ENCODE measurements at regions not wholly inside any gene's neighbourhood (a gene's known extent, or its start where the extent isn't known, plus 50 kb on each side); places are given as distances from the start of the nearest gene placed in this dataset.
"Not testable (repeated sequence)": the region's sequence is repeated elsewhere in the genome, so short reads cannot be mapped to it uniquely, and the experiment has no call there.

GRCh38 chr10:94232711-94233383 lies 129.9 kb downstream of the NOC3L start:
- peak; percentile 27 for DNase-seq

- peak; percentile 74 for DNase-seq
Measured at GRCh38 chr10:94235461-94235860, 127.3 kb downstream of the NOC3L start.

GRCh38 chr10:94238006-94238617 lies 124.6 kb downstream of the NOC3L start:
- no peak for DNase-seq

- DNase-seq, result no peak
Measured at GRCh38 chr10:94239696-94240095, 123.0 kb downstream of the NOC3L start.

- no peak for DNase-seq
Measured at GRCh38 chr10:94240491-94240890, 122.2 kb downstream of the NOC3L start.

- DNase-seq, result no peak
Measured at GRCh38 chr10:94240901-94241300, 121.8 kb downstream of the NOC3L start.

GRCh38 chr10:94251098-94251497 lies 111.6 kb downstream of the NOC3L start:
- peak; percentile 9 for DNase-seq

- DNase-seq, result no peak
Measured at GRCh38 chr10:94251568-94251967, 111.2 kb downstream of the NOC3L start.

GRCh38 chr10:94257407-94257806 lies 105.3 kb downstream of the NOC3L start:
- not testable (repeated sequence) for DNase-seq

GRCh38 chr10:94260455-94260854 lies 102.3 kb downstream of the NOC3L start:
- DNase-seq, result no peak

GRCh38 chr10:94264085-94264484 lies 98.7 kb downstream of the NOC3L start:
- DNase-seq, result no peak

- DNase-seq, result no peak
Measured at GRCh38 chr10:94266091-94266490, 96.6 kb downstream of the NOC3L start.

GRCh38 chr10:94268652-94269051 lies 94.1 kb downstream of the NOC3L start:
- DNase-seq, result no peak

GRCh38 chr10:94274142-94274787 lies 88.5 kb downstream of the NOC3L start:
- no peak for DNase-seq

GRCh38 chr10:94276140-94276539 lies 86.6 kb downstream of the NOC3L start:
- no peak for DNase-seq

GRCh38 chr10:94277450-94277849 lies 85.3 kb downstream of the NOC3L start:
- DNase-seq, result no peak

- peak; percentile 49 for DNase-seq
Measured at GRCh38 chr10:94279835-94280709, 82.7 kb downstream of the NOC3L start.

GRCh38 chr10:94281654-94282053 lies 81.1 kb downstream of the NOC3L start:
- no peak for DNase-seq

GRCh38 chr10:94282369-94282768 lies 80.4 kb downstream of the NOC3L start:
- DNase-seq, result peak; percentile 70

Data from fibroblast of skin of back (primary cell).